ENCODE measurements at regions not wholly inside any gene's neighbourhood (a gene's known extent, or its start where the extent isn't known, plus 50 kb on each side); places are given as distances from the start of the nearest gene placed in this dataset.

DNA sequence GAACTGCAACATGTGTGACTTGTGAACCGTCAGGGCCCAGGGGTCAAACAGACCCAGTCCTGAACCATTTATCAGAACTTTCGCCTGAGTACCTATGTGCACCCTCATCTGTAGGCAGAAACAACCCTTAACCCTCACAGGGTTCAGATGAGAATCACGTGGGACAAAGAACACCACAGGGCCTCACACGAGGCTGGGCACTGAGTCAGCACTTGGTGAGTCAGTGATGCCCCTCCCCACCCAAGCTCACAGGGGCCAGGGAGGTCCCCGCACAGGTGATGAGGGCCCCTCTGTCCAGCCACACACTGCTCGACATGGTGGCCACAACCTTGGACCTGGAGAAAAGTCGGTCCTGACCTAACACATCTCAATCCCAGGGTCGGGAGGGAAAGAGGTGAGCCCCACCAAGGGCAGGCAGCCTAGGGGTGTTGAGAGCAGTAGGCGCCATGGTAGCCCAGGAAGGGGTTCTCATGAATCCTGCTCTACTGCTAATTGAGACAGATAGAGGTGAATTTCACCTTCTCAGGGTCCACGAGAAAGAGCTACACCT lies 176.4 kb downstream of the SHANK2 start:
- no peak for DNase-seq

DNA sequence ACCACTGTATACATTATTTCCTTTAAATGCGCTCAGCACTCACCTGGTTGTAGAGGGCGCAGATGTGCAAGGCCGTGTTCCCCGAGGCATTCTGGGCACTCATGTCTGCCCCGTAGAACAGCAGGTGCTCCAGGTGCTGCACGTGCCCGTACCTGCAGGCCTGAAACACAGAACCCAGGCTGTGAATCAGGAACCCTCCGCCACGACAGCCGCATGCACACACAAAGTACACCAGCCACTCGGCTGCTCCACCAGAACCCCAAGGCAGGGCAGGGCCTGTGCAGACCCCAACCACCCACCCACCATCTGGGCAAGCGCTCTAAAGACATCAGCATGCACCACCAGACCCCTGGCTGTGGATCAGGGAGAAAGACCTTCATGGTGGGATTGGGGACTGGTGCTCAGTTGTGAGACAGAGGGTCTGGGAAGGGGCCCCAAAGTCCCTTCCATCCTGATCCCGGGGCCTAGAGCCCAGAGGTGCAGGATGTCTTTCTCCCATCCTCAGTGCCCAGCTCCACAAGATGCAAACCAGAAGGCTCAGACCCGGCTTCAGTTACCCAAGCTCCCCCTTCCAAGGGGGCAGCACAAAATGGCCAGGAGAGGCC lies 177.2 kb downstream of the SHANK2 start:
- no peak for DNase-seq

DNA sequence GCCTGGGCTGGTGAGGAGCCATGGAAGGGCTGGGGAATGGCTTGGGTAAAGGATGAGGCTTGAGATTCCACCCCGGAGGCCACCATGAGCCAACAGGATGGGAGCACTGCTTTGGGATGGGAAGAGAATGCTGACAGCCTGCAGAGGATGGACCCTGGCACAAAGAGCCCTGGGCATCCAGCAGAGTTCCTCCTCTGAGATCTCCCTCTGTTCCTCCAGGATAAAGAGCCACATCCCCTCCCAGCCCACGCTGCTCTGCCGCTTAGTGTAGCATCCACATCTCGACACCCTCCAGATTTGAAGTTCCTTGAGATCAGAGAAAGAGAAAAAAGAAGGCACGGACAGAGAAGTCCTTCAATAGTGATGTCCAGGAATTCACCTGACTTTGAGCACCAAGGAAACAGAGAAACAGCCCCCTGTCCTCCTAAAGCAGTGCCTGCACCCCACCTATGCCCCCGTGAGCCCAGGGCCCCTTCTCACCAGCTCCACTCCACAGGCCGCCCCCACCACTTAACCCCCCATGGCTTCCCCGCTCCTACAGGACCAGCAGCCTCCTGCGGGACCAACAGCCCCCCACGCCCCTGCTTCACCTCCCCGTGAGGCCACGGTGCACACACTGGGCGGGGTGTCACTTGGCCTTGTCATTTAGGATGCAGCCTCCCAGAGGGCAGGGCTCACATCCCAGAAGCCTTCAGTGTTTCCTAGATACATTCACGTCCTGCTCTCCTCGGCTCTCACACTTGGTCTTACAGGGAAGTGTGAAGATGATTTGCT lies 180.5 kb downstream of the SHANK2 start:
- no peak for DNase-seq

- DNase-seq: no peak
Observed at GRCh38 chr11:71070490-71071453, 181.6 kb downstream of the SHANK2 start.

GRCh38 chr11:71068963-71069362 lies 183.4 kb downstream of the SHANK2 start:
- no peak for DNase-seq

- no peak for DNase-seq
Observed at GRCh38 chr11:71067753-71068152, 184.6 kb downstream of the SHANK2 start.

GRCh38 chr11:71066311-71066710 lies 186.1 kb downstream of the SHANK2 start:
- DNase-seq: no peak

- DNase-seq: no peak
Observed at GRCh38 chr11:71065841-71066240, 186.5 kb downstream of the SHANK2 start.

DNA sequence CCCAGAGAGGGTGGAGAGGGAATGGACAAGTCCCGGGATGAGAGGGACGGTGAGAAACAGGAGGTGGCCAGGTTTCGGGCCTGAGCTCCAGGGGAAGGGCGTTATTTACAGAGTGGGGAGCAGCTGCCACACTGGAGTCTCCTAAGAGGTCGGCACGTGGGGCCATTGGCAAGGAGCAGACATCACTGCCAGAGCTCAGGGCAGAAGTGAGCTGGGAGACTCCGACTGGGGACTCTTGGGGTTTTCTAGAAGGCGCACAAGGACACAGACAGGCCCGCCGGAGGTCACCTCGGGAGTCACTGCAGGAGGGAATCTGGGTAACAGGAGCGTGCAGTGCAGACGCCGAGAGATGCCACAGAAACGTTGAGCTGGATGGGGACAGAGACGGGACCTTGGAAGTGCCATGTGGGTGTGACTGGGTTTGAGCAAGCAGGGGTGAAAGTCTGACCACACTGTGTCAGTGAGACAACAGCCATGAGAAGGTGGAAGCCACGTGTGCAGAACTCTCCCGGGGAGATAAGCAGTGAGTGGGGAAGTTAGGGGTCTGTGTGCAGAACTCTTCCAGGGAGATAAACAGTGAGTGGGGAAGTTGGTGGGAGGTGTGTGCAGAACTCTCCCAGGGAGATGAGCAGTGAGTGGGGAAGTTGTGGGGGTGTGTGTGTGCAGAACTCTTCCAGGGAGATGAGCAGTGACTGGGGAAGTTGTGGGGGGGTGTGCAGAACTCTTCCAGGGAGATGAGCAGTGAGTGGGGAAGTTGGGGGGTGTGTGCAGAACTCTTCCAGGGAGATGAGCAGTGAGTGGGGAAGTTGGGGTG lies 187.5 kb downstream of the SHANK2 start:
- DNase-seq: no peak

- no peak for DNase-seq
Observed at GRCh38 chr11:71064183-71064582, 188.2 kb downstream of the SHANK2 start.

- DNase-seq: no peak
Observed at GRCh38 chr11:71063129-71063528, 189.2 kb downstream of the SHANK2 start.

- DNase-seq: no peak
Observed at GRCh38 chr11:71062199-71062598, 190.2 kb downstream of the SHANK2 start.

GRCh38 chr11:71060391-71060791 lies 192.0 kb downstream of the SHANK2 start:
- DNase-seq: no peak

GRCh38 chr11:71059662-71060061 lies 192.7 kb downstream of the SHANK2 start:
- DNase-seq: no peak

DNA sequence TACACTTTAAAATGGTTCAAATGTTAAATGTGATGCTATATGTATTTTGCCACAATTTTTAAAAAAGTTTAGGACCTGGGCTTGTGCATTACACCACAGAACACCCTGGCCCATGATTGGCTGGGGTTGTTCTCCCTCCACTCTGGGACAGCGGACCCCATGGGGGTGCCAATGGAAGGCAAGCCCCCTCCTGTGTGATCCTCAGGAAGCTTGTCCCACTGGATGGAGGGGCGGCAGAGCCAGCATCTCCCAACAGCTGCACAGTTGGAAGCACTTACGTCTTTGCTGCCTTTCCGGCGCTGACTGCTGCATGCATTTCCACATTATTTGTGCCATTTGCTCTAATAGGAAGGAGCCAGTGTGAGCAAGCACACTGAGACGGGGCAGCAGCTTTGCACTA lies 196.5 kb downstream of the SHANK2 start:
- DNase-seq: no peak

All from renal pelvis (tissue), 1 donor.